ENCODE measurements at regions not wholly inside any gene's neighbourhood (a gene's known extent, or its start where the extent isn't known, plus 50 kb on each side); places are given as distances from the start of the nearest gene placed in this dataset.

DNA sequence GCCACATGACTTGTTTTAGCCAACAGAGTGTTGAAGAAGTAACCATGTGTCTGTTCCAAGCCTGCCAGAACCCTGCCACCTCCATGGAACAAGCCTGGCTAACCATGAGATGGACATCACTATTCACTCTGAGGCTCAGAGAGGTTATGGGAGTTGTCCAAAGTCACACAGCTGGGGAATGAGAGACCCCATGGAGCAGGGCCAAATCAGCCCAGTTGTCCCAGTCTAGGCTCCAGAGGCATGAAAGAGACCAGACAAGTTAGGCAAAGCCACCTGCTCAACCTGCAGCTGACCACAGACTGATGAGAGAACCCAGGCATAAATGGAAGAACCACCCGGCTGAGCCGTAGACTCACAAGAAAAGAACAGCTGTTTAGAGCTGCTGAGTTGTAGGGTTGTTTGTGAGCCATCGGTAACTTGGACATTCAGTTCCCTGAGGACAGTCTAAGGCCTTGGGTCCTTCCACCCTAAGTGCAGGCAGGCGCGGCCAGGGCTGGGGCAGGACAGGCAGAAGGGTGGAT, 74.7 kb upstream of the PHF21B start:
- no peak for TF ChIP-seq POLR2A (IDR thresholded peaks at IDR 0.05; ENCODE audit: low read depth, low read length)
- no peak for TF ChIP-seq POLR2AphosphoS5 (IDR thresholded peaks at IDR 0.05; ENCODE audit: low read depth, low read length)
- no peak for TF ChIP-seq TAF1 (IDR thresholded peaks at IDR 0.05; ENCODE audit: borderline replicate concordance, low read depth, low read length)

Measured in GM12892 (cell line).